ENCODE measurements at regions not wholly inside any gene's neighbourhood (a gene's known extent, or its start where the extent isn't known, plus 50 kb on each side); places are given as distances from the start of the nearest gene placed in this dataset.

- intact Hi-C loops (cut with micrococcal nuclease), result no loop called here
- Histone ChIP-seq H3K4me1 (peaks cover 11% of the 10 kb centered on the region), H3K36me3 (no peaks in the 10 kb centered on the region), H3K27ac (replicated peaks) (no peak overlapping the region), H3K9me3 (replicated peaks) (no peaks in the 10 kb centered on the region), H3K27me3 (ENCODE audit: low read depth) (no peaks in the 10 kb centered on the region), H3K4me3 (no peak overlapping the region)
- no peak for DNase-seq
- TF ChIP-seq CTCF (IDR thresholded peaks at IDR 0.05; ENCODE audit: borderline replicate concordance), result no peak
These were observed 229.3 kb upstream of the ECI2 start for GRCh38 chr6:4364711-4365110.

GRCh38 chr6:4364172-4364571, 228.8 kb upstream of the ECI2 start:
- no peak for DNase-seq
- no peak overlapping the region for H3K27ac ChIP-seq (replicated peaks)
- intact Hi-C loops (cut with micrococcal nuclease), result no loop called here
- no peaks in the 10 kb centered on the region for H3K9me3 ChIP-seq (replicated peaks)
- peaks cover 10% of the 10 kb centered on the region for H3K4me1 ChIP-seq
- no peak for TF ChIP-seq CTCF (IDR thresholded peaks at IDR 0.05; ENCODE audit: borderline replicate concordance)
- no peaks in the 10 kb centered on the region for H3K36me3 ChIP-seq
- no peaks in the 10 kb centered on the region for H3K27me3 ChIP-seq (ENCODE audit: low read depth)
- H3K4me3 ChIP-seq, result no peak overlapping the region

- intact Hi-C loops (cut with micrococcal nuclease), result no loop called here
- Histone ChIP-seq H3K4me3 (no peak overlapping the region), H3K27me3 (ENCODE audit: low read depth) (no peaks in the 10 kb centered on the region), H3K9me3 (replicated peaks) (no peaks in the 10 kb centered on the region), H3K27ac (replicated peaks) (no peak overlapping the region), H3K4me1 (peaks cover 10% of the 10 kb centered on the region), H3K36me3 (no peaks in the 10 kb centered on the region)
- no peak for DNase-seq
- no peak for TF ChIP-seq CTCF (IDR thresholded peaks at IDR 0.05; ENCODE audit: borderline replicate concordance)
These were observed 228.3 kb upstream of the ECI2 start for GRCh38 chr6:4363656-4364055.

GRCh38 chr6:4362326-4362725, 227.0 kb upstream of the ECI2 start:
- H3K27me3 ChIP-seq (ENCODE audit: low read depth), result no peaks in the 10 kb centered on the region
- H3K9me3 ChIP-seq (replicated peaks), result no peaks in the 10 kb centered on the region
- intact Hi-C loops (cut with micrococcal nuclease), result no loop called here
- H3K27ac ChIP-seq (replicated peaks), result no peak overlapping the region
- H3K4me1 ChIP-seq, result peaks cover 18% of the 10 kb centered on the region
- DNase-seq, result no peak
- H3K36me3 ChIP-seq, result no peaks in the 10 kb centered on the region
- no peak for TF ChIP-seq CTCF (IDR thresholded peaks at IDR 0.05; ENCODE audit: borderline replicate concordance)
- no peak overlapping the region for H3K4me3 ChIP-seq

GRCh38 chr6:4360920-4361319, 225.5 kb upstream of the ECI2 start:
- intact Hi-C loops (cut with micrococcal nuclease), result no loop called here
- no peaks in the 10 kb centered on the region for H3K9me3 ChIP-seq (replicated peaks)
- no peak for TF ChIP-seq CTCF (IDR thresholded peaks at IDR 0.05; ENCODE audit: borderline replicate concordance)
- no peaks in the 10 kb centered on the region for H3K27me3 ChIP-seq (ENCODE audit: low read depth)
- H3K36me3 ChIP-seq, result no peaks in the 10 kb centered on the region
- DNase-seq, result no peak
- no peak overlapping the region for H3K4me3 ChIP-seq
- peaks cover 24% of the 10 kb centered on the region for H3K4me1 ChIP-seq
- no peak overlapping the region for H3K27ac ChIP-seq (replicated peaks)
